HG03196 (cell line): ENCODE measurements at regions not wholly inside any gene's neighbourhood (a gene's known extent, or its start where the extent isn't known, plus 50 kb on each side); places are given as distances from the start of the nearest gene placed in this dataset.

ENCODE experiments used
- ATAC-seq: cut with Tn5 transposase; IDR thresholded peaks from one replicate; pipeline ENCODE4 v1.9.1; 2021; ENCODE audit not compliant: unreplicated experiment

DNA sequence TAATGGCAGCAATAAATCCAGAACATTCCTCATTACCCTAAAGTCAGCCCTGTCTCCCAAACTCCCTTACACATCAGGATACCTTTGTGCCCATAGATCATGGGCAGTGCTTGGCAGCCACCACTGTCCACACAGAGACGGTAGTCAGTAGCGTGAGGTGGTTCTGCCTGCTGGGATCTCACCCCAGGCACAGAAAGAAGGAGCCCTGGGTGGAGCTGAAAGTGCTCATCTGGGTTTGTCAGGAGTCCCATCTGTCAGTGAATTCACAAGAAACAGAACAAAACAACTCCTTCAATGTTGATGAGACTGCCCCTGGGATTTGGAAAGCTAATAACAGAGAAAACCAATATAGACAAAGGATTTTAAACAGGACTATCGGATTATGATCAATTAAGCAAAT, 90.2 kb upstream of the PRSS58 start:
- no peak for ATAC-seq

DNA sequence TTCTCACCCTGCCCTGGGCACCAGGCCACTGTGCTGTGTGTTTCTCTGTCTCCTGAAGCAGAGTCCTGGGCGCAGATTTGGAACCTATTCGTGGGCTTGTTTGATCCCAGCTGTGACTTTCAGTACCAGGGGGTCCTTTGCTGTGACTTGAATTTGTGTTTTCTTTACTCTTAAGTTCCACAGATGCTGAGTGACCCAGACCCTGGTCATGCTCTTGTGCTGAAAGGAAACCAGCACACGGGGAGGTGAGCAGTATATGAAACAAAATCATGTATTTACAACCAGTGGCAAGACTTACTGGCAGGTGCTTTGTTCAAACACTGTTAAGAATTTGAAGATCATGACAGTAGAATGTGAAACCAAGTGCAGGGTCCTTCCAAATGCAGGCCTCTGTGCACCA, 89.2 kb upstream of the PRSS58 start:
- ATAC-seq: no peak

DNA sequence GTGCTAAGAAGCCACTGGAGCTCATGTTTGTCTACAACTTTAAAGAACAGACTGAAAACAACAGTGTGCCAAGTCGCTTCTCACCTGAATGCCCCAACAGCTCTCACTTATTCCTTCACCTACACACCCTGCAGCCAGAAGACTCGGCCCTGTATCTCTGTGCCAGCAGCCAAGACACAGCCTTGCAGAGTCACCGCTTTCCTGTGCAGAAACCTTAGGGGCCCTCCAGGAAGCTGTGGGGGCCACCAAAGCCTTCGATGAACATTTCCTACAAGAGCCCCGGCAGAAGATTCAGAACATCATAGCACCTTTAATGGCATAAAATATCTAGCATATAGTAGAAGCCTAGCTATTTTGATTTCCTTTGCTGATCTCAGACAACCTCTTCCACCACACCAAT, 88.0 kb upstream of the PRSS58 start:
- no peak for ATAC-seq

DNA sequence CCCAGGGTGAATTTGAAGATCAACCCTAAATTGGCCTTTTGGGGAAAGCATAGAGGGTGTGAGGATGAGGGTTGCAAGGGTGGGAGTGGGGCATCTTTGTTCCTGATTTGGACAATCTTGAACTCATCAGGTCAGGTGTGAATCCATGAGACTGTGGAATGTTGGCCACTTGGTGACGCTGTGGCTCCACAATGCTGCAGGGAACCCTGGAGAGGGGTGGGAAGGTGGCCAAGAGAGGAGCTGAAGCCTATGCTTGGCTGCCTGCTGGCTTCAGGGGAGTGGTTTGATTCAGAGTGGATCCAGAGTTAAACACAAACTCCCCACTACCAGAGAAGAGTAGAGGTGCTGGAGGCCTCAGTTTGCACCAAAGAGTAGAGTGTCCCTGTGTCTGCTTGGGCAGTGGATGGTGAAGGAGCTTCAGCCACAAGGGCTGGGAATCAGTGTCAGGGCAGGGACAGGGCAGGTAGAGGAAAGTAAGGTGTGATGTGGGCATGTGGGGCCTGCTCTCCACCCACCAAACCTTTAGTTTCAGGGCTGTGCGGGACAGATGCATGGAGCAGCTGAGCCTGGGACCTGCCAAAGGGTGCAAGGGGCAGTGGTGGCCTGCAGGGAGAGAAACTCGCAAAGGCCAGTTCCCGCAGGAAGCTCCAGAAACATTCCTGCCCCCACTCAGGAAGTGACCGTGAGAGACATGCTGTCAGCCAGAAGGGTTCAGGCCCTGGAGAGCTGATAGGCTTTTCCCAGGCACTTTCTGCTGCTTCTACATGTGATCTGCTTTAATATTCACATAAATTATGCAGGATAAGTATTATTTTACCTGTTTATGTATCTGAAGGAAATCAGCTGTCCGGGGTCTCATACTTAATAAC, 81.0 kb upstream of the PRSS58 start:
- ATAC-seq: no peak

DNA sequence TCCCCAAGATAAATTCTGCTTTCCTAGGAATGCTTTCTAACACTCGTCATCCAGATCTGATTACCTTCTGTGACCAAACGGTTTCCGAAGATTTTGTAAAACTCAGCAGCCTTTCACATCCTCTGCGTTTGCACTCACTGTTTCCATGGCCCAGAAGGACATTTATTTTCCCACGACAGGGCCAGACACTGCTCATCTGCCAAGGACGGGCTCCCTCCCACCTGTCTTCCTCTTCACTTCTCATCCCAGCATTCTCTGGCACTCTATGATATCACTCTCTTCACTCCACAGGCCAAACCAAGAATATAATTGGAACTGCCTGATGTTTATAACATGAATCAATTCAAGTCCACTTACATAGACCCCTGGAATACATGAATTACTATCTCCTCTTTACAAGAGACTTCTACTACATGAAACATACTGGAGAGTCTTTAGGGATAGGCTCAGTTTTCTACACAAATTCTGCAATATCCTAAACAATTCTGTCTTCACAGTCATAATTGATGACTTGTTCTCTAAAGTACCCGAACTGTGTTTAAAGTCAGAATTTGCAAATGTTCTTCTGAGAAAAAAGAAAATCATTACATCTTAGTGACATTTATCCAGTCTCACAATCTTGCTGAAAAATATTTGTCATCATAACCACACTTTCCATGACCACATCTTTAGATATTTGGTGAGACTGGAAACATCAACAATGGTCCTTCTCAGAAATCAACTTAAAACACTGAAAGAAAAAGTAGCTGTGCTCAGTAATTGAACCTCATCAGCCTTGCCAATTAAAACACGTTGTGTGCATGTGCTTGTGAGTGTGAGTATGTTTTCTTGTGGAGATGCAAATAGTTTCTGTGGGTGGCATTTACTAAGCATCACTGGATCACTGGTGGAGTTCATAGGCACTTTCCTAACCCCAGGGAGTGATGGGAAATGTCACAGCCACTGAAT, 79.5 kb upstream of the PRSS58 start:
- no peak for ATAC-seq

DNA sequence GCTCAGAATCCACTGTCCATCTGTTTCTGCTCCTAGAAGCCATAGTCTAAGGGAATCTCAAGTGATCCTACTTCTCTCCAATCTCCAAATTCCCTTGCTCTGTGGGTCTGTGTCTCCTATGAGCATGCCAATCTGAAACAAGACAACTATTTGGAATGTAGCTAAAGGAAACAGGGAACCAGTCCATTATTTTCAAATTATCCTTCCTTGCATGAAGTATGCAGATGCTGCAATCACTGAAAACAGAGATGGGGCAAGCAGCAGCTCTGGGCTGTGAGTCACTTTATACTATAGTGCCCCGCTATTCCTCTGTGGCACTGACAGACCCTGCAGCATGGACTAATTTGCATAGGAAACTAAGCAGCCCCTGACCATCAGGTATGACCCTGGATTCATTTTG, 76.9 kb upstream of the PRSS58 start:
- no peak for ATAC-seq

DNA sequence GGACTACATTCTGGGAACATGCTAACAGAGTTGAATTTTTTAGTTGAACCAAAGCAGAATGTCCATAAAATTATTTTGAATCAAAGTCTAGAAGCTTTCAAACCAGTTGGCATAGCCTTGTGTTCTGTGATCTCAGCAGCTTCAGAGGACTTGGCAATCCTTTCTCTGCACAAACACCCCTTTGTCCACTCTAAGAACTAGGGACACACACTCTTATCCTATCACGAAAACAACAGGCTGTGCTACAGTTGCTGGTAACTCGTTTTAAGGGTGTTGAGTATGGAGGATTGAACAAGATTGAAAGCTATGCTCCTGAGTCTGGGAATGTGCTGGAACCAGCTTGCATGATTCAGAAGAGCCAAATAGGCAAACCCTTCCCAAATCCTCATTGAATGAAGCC, 76.4 kb upstream of the PRSS58 start:
- no peak for ATAC-seq

DNA sequence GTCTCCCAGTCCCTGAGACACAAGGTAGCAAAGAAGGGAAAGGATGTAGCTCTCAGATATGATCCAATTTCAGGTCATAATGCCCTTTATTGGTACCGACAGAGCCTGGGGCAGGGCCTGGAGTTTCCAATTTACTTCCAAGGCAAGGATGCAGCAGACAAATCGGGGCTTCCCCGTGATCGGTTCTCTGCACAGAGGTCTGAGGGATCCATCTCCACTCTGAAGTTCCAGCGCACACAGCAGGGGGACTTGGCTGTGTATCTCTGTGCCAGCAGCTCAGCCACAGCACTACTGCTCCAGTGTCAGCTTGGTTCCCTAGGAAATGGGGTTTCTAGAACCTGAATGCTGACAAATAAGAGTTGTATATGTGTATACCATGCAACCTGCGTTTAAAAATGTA, 74.6 kb upstream of the PRSS58 start:
- ATAC-seq: no peak

DNA sequence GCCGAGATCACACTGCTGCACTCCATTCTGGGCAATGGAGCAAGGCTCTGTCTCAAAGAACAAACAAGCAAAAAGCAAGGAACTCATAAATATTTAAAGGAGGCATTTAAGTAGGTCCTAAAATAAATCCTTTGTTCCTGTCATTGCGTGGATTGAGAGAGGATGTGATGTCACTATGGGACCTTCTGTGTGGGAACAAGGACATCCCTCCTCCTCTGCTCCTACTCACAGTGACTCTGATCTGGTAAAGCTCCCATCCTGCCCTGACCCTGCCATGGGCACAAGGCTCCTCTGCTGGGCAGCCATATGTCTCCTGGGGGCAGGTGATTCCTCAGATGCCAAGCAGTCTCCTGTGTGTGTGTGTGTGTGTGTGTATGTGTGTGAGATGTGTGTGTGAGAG, 74.1 kb upstream of the PRSS58 start:
- no peak for ATAC-seq

DNA sequence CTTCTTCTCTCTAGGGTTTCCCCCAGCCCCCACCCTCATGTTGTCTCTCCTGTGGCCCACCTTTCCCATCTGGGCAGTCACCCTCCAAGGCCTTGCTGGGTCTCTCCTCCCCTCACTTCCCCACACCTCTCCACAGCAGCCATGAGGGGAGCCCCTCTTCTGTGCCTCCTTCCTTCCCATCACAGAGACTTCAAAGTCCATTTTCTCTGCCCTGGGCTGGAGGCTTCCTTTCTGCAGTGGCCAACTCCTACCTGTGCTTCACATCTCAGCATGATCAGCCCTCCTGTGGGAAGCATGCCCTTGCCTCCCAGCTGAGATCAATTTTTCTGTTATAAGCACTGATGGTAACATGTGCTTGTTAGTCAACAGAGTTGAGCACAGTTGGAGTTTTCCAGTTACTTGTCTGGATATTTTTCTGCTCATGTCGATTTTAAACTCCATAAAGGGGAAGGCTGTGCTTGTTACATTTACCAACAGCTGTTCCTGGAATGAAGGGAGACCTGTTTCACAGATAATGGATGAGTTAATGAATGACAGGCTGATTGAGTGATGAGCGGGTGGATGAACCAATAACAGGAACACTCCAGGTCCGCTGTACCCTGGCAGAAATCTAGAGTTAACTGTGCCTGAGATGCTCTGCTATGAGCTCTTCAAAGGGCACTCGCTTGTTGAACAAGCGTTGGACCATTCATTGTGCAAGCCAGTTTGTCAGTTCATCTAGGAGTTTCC, 71.4 kb upstream of the PRSS58 start:
- ATAC-seq: no peak

DNA sequence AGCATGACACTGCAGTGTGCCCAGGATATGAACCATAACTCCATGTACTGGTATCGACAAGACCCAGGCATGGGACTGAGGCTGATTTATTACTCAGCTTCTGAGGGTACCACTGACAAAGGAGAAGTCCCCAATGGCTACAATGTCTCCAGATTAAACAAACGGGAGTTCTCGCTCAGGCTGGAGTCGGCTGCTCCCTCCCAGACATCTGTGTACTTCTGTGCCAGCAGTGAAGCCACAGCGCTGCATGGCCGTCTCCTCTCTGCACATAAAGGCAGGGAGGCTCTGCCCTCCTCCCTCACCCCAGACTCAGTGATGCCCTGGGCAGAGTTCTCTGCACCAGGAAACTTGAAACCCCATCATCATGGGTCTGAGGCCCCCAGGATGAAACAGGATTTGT, 70.7 kb upstream of the PRSS58 start:
- ATAC-seq: no peak

DNA sequence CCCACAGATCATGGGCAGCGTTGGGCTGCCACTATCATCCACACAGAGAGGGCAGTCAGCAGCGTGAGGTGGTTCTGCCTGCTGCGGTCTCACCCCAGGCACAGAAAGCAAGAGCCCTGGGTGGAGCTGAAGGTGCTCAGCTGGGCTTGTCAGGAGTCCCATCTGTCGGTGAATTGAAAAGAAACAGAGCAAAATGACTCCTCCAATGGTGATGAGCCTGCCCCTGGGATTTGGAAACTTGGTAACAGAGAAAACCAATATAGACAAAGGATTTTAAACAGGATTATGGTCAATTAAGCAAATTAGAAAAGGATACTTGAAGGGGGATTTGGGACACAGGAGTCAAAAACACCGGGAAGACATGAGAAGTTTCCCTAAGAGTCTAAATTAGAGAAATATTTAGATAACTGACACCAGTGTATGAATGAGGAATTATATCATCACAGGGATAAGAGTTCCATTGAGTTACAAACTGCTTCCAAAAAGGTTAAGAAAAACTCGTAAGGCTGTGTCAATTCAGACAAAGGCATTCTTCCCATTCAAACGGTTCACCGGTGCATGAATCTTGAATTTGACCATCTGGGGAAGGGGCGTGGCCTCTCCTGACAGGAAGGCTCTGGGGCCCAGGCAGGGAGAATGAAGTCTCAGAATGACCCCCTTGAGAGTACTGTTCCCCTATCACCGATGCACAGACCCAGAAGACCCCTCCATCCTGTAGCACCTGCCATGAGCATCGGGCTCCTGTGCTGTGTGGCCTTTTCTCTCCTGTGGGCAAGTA, 70.0 kb upstream of the PRSS58 start:
- ATAC-seq: no peak

DNA sequence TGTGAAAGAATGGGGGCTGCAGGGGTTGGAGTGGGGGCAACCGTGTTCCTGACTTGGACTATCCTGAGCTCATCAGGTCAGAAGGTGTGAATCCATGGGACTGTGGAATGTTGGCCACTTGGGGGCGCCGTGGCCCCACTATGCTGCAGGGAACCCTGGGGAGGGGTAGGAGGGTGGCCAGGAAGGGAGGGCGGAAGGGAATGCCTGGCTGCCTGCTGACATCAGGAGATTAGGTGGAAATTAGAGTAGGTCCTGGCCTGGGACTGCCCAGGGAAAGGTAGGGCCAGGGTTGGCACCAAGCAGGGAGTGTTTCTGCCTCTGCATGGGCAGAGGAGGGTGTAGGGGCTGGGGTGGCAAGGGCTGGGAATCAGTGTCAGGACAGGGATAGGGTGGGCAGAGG, 65.8 kb upstream of the PRSS58 start:
- ATAC-seq: peak; percentile 64

DNA sequence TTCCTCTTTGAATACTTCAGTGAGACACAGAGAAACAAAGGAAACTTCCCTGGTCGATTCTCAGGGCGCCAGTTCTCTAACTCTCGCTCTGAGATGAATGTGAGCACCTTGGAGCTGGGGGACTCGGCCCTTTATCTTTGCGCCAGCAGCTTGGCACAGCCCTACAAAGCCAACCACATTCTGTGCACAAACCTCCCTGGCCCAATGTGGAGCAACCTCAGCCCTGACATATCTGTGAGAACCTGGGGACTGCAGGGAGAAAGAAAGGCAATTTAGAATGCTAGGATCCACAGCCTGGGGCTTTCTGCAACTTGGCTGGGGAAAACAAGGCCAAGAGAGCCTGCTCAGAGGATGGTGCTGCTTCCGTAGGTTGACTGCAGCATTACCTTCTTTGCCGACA, 63.5 kb upstream of the PRSS58 start:
- no peak for ATAC-seq

DNA sequence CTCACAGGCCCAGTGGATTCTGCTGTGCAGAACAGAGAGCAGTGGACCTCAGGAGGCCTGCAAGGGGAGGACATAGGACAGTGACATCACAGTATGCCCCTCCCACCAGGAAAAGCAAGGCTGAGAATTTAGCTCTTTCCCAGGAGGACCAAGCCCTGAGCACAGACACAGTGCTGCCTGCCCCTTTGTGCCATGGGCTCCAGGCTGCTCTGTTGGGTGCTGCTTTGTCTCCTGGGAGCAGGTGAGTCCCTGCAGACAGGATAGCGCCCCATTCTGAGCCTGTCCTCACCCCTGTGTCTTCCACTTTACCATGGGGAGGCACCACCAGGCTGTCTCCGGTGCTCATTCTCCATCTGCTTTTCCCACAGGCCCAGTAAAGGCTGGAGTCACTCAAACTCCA, 63.0 kb upstream of the PRSS58 start:
- ATAC-seq: no peak

DNA sequence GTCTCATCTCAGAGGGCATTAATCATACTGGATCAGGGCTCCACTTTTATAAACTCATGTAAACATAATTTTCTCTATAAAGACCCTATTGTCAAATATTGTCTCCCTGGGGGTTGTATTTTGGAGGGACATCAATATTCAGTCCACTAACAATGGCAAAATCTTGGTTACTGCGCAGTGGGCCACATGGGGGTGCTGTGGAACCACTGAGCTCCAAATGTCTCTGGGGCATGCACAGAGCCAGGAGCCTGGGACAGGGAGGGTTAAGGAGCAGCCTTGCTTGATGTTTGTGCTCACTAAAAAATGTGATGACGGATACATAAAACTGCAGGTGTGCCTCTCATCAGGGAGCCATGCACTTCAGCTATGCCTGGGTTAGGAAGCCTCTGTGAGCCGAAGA, 62.1 kb upstream of the PRSS58 start:
- ATAC-seq: no peak

DNA sequence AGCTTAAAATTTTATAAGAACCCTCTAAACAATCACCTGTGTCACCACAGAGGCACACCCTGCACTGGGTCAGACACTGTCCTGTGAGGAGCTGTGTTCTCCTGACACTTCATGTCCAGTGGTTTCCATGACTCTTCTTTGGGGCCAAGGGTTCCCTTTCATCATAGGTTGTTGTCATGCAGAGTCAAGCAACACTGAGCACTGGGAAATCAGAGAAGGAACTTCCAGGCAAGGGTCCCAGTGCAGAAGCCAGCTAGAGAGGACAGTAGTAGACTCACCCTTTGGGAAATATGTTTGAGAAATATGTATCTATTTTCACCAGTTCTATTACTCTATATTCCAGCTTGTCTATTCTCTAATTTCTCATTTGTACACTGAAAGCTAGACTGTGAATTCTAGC, 56.4 kb upstream of the PRSS58 start:
- ATAC-seq: no peak

DNA sequence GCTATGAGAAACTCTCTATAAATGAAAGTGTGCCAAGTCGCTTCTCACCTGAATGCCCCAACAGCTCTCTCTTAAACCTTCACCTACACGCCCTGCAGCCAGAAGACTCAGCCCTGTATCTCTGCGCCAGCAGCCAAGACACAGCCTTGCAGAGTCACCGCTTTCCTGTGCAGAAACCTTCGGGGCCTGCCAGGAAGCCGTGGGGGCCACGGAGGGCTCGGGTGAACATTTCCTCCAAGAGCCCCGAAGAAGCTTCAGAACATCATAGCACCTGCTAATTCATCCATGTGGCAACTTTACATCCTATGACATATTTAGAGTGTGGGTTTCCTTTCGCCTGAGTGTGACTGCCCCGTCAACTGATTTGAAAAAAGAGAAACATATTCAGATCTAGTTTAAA, 55.7 kb upstream of the PRSS58 start:
- ATAC-seq: no peak

DNA sequence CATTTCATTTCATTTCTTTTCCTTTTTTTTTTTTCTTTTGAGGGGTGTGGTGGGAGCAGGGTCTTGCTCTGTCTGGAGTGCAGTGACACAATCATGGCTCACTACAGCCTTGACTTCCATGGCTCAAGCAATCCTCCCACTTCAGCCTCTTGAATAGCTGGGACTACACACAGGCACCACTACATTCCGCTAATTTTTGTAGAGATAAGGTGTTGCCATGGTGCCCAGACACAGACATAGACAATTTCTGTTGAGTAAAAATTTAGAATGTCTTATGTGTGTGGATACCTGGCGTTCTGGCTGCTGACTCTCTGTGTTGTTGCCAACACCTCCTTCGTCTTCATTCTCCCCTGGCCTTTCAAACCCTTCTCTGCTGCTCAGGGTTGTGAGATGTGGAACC, 54.0 kb upstream of the PRSS58 start:
- no peak for ATAC-seq

DNA sequence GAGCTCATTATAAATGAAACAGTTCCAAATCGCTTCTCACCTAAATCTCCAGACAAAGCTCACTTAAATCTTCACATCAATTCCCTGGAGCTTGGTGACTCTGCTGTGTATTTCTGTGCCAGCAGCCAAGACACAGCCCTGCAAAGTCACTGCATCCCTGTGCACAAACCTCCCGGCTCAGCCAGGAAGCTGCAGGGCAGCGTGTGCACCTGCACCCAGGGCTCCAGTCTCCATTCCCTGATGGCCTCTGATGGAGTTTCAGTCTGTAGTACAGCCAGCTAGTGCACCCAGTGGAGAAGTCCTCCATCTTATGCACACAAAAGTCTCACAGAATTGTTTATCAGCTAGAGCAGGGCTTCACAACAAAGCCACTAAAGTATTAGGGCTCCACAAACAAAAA, 51.1 kb upstream of the PRSS58 start:
- ATAC-seq: no peak

DNA sequence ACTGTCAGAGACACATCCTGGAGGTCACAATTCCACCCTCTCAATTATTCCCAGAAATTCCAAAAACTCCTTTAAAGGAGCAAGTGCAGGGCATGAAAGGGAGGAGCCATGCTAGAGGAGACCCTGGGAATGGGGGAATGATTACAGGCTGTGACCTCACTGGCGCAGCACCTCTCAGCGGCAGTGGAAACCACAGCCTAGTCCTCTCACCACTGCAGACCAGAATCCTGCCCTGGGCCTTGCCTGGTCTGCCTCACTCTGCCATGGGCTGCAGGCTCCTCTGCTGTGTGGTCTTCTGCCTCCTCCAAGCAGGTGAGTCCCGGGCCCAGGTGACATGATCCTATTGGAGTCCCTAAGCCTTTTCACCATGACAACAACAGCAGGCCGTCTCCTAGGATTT, 50.5 kb upstream of the PRSS58 start:
- ATAC-seq: no peak
